Ishikawa (cell line): ENCODE measurements at regions not wholly inside any gene's neighbourhood (a gene's known extent, or its start where the extent isn't known, plus 50 kb on each side); places are given as distances from the start of the nearest gene placed in this dataset.

Experiments used
- CEBPB ChIP-seq: IDR thresholded peaks from 2 replicates; pipeline ENCODE4 v1.6.1; 2012
- CREB1 ChIP-seq: IDR thresholded peaks from 2 replicates; pipeline ENCODE4 v1.6.1; 2012; ENCODE audit warnings: low read depth
- EP300 ChIP-seq: IDR thresholded peaks from 2 replicates; pipeline ENCODE4 v1.6.1; 2012; ENCODE audit warnings: borderline replicate concordance
- FOXM1 ChIP-seq: IDR thresholded peaks from 2 replicates; pipeline ENCODE4 v1.6.1; 2012; ENCODE audit warnings: low read depth, borderline replicate concordance
- RAD21 ChIP-seq: IDR thresholded peaks from 2 replicates; pipeline ENCODE4 v1.6.1; 2012; ENCODE audit warnings: low read depth
- REST ChIP-seq: IDR thresholded peaks from 2 replicates; pipeline ENCODE4 v1.6.1; 2012; ENCODE audit warnings: low read depth, mild to moderate bottlenecking
- TAF1 ChIP-seq: IDR thresholded peaks from 2 replicates; pipeline ENCODE4 v1.6.1; 2012; ENCODE audit warnings: low read depth, mild to moderate bottlenecking
- TEAD4 ChIP-seq: IDR thresholded peaks from 2 replicates; pipeline ENCODE4 v1.6.1; 2012

GRCh38 chr7:119096683-119097082 lies 872.2 kb downstream of the ANKRD7 start:
- no peak for TF ChIP-seq EP300
- no peak for TF ChIP-seq CEBPB
- no peak for TF ChIP-seq TAF1
- no peak for TF ChIP-seq RAD21
- no peak for TF ChIP-seq CREB1
- no peak for TF ChIP-seq FOXM1
- no peak for TF ChIP-seq REST
- TF ChIP-seq TEAD4 = no peak
